ENCODE measurements at regions not wholly inside any gene's neighbourhood (a gene's known extent, or its start where the extent isn't known, plus 50 kb on each side); places are given as distances from the start of the nearest gene placed in this dataset.

GRCh38 chr14:101134161-101134631 is 230.7 kb upstream of the RTL1 start:
- no peak for TF ChIP-seq EP300 (conservative IDR thresholded peaks at IDR 0.05; ENCODE audit: poor library complexity, severe bottlenecking)
- TF ChIP-seq SMC3 (conservative IDR thresholded peaks at IDR 0.05; ENCODE audit: poor library complexity), result no peak
- Histone ChIP-seq H3K9me2 (ENCODE audit: insufficient read depth, low read length) (no peaks in the 10 kb centered on the region), H3K9ac (ENCODE audit: low read length) (no peak overlapping the region), H3K27ac (ENCODE audit: low read length) (no peak overlapping the region), H3K36me3 (ENCODE audit: insufficient read depth, low read length) (no peaks in the 10 kb centered on the region), H2AFZ (ENCODE audit: low read depth, low read length) (no peak overlapping the region), H3K4me2 (ENCODE audit: low read length) (no peak overlapping the region), H3K9me3 (ENCODE audit: low read length) (no peaks in the 10 kb centered on the region), H3K27me3 (ENCODE audit: insufficient read depth, low read depth, low read length) (no peaks in the 10 kb centered on the region), H4K20me1 (ENCODE audit: insufficient read depth) (no peaks in the 10 kb centered on the region), H3K79me2 (replicated peaks; ENCODE audit: insufficient read depth, low read length) (no peaks in the 10 kb centered on the region), H3F3A (ENCODE audit: insufficient read depth, low read length, poor library complexity, severe bottlenecking) (no peaks in the 10 kb centered on the region), H3K4me3 (ENCODE audit: low read length) (no peak overlapping the region)

- TF ChIP-seq TAF1 (IDR thresholded peaks at IDR 0.05; ENCODE audit: low read depth), result no peak
- TF ChIP-seq RAD21 (conservative IDR thresholded peaks at IDR 0.05), result no peak
- TF ChIP-seq SMC3 (conservative IDR thresholded peaks at IDR 0.05; ENCODE audit: poor library complexity), result no peak
- no peak for TF ChIP-seq EP300 (conservative IDR thresholded peaks at IDR 0.05; ENCODE audit: poor library complexity, severe bottlenecking)
- no peak for TF ChIP-seq POLR2AphosphoS5 (IDR thresholded peaks at IDR 0.05)
- no peak for TF ChIP-seq REST (IDR thresholded peaks at IDR 0.05; ENCODE audit: borderline replicate concordance)
- no peak for TF ChIP-seq MXI1 (conservative IDR thresholded peaks at IDR 0.05; ENCODE audit: poor library complexity, severe bottlenecking)
- no peak for TF ChIP-seq EZH2 (IDR thresholded peaks at IDR 0.05; ENCODE audit: borderline replicate concordance, insufficient read depth, low read length, poor library complexity, severe bottlenecking)
- no peak for TF ChIP-seq CTCF (IDR thresholded peaks at IDR 0.05; ENCODE audit: poor library complexity, severe bottlenecking)
- Histone ChIP-seq H3K4me2 (ENCODE audit: low read length) (no peak overlapping the region), H3K27me3 (ENCODE audit: insufficient read depth, low read depth, low read length) (no peaks in the 10 kb centered on the region), H3K9me3 (ENCODE audit: low read length) (no peaks in the 10 kb centered on the region), H3F3A (ENCODE audit: insufficient read depth, low read length, poor library complexity, severe bottlenecking) (no peaks in the 10 kb centered on the region), H2AFZ (ENCODE audit: low read depth, low read length) (no peak overlapping the region), H3K36me3 (ENCODE audit: insufficient read depth, low read length) (no peaks in the 10 kb centered on the region), H3K79me2 (replicated peaks; ENCODE audit: insufficient read depth, low read length) (no peaks in the 10 kb centered on the region), H3K4me3 (ENCODE audit: low read length) (no peak overlapping the region), H4K20me1 (ENCODE audit: insufficient read depth) (no peaks in the 10 kb centered on the region), H3K27ac (ENCODE audit: low read length) (no peak overlapping the region), H3K9me2 (ENCODE audit: insufficient read depth, low read length) (no peaks in the 10 kb centered on the region), H3K9ac (ENCODE audit: low read length) (no peak overlapping the region)
These were observed 231.4 kb upstream of the RTL1 start for GRCh38 chr14:101134851-101135433.

Measured in neural cell (in vitro differentiated cells).